H1 (cell line): ENCODE measurements at regions not wholly inside any gene's neighbourhood (a gene's known extent, or its start where the extent isn't known, plus 50 kb on each side); places are given as distances from the start of the nearest gene placed in this dataset.

Source experiments
- CTCF ChIA-PET: fragments of 300-600 bp; sonication (Branson Sonifier 250); formaldehyde crosslinking; loops from one replicate; lab custom pipeline; 2021; ENCODE audit not compliant: partially characterized antibody; lab: Charles Lee
- POLR2A ChIA-PET: fragments of 300-600 bp; sonication (Branson Sonifier 250); formaldehyde crosslinking; loops from one replicate; lab custom pipeline; 2021; ENCODE audit warnings: inconsistent platforms; ENCODE audit not compliant: partially characterized antibody; lab: Charles Lee
- DNase-seq, 2 experiments: peaks; one replicate each; pipeline versions ENCODE4 v3.0.0 to v3.0.0-alpha.2; 2010 to 2022; ENCODE audit warnings: low spot score in 2 of 2, low read depth in 1 of 2, mixed read lengths in 1 of 2
- FAIRE-seq: peaks from 2 replicates; lab custom pipeline; 2011; peaks lifted over from hg19 to GRCh38; lab: Jason Lieb, UNC
- H2AFZ ChIP-seq: 2 replicates; pipeline ENCODE4 v1.8.1; 2012; ENCODE audit warnings: low read length, inconsistent platforms
- H2AK5ac ChIP-seq: 2 replicates; pipeline ENCODE4 v1.6.1; 2013; ENCODE audit warnings: low read depth, low read length
- H2BK120ac ChIP-seq: replicated peaks from 2 replicates; pipeline ENCODE3; 2013; ENCODE audit warnings: low read depth, low read length, inconsistent platforms
- H2BK12ac ChIP-seq: 2 replicates; pipeline ENCODE4 v1.6.1; 2013; ENCODE audit warnings: low read depth, low read length
- H2BK15ac ChIP-seq: 2 replicates; pipeline ENCODE4 v1.6.1; 2013; ENCODE audit warnings: low read length
- H2BK20ac ChIP-seq: 2 replicates; pipeline ENCODE4 v1.6.1; 2013; ENCODE audit warnings: low read length
- H2BK5ac ChIP-seq: 2 replicates; pipeline ENCODE4 v1.6.1; 2013; ENCODE audit warnings: low read depth, low read length
- H3K14ac ChIP-seq: 2 replicates; pipeline ENCODE4 v1.6.1; 2013; ENCODE audit warnings: inconsistent platforms; ENCODE audit not compliant: insufficient read length
- H3K18ac ChIP-seq: 2 replicates; pipeline ENCODE4 v1.6.1; 2013; ENCODE audit warnings: low read length; ENCODE audit errors: extremely low read depth
- H3K23ac ChIP-seq: 2 replicates; pipeline ENCODE4 v1.6.1; 2013; ENCODE audit warnings: inconsistent platforms; ENCODE audit not compliant: insufficient read length
- H3K23me2 ChIP-seq: 2 replicates; pipeline ENCODE4 v1.6.1; 2013; ENCODE audit warnings: low read depth, low read length
- H3K27ac ChIP-seq: 2 replicates; pipeline ENCODE4 v1.6.1; 2011; ENCODE audit warnings: low read depth, low read length, inconsistent platforms
- H3K27me3 ChIP-seq, 4 experiments: replicated peaks in 1 of 4; 1 replicate in 1 of 4; 2 replicates in 3 of 4; pipeline versions ENCODE4 v1.6.1 to v1.8.1; 2011 to 2013; ENCODE audit warnings: low read length in 3 of 4, mild to moderate bottlenecking in 3 of 4, inconsistent platforms in 2 of 4, mixed read lengths in 2 of 4, moderate library complexity in 1 of 4; ENCODE audit not compliant: control insufficient read depth in 3 of 4, insufficient read depth in 3 of 4; ENCODE audit errors: extremely low read depth in 1 of 4
- H3K36me3 ChIP-seq, 4 experiments: 2 replicates each; pipeline versions ENCODE4 v1.6.1 to v1.8.1; 2011 to 2013; ENCODE audit warnings: mild to moderate bottlenecking in 4 of 4, low read length in 3 of 4, moderate library complexity in 2 of 4, control low read depth in 1 of 4, inconsistent platforms in 1 of 4; ENCODE audit not compliant: insufficient read depth in 4 of 4, control insufficient read depth in 2 of 4
- H3K4ac ChIP-seq: replicated peaks from 2 replicates; pipeline ENCODE3; 2013; ENCODE audit warnings: low read length, low read depth, mixed read lengths, inconsistent platforms; ENCODE audit not compliant: insufficient read length
- H3K4me1 ChIP-seq, 4 experiments: replicated peaks in 1 of 4; 1 replicate in 1 of 4; 2 replicates in 3 of 4; pipeline versions ENCODE4 v1.6.1 to v1.8.1; 2011 to 2013; ENCODE audit warnings: low read length in 3 of 4, inconsistent platforms in 2 of 4, mixed read lengths in 1 of 4; ENCODE audit not compliant: insufficient read depth in 4 of 4, control insufficient read depth in 3 of 4
- H3K4me2 ChIP-seq, 2 experiments: 2 replicates each; pipeline versions ENCODE4 v1.6.1 to v1.8.1; 2011 to 2013; ENCODE audit warnings: low read depth in 2 of 2, low read length in 2 of 2, control low read depth in 1 of 2, inconsistent platforms in 1 of 2, mild to moderate bottlenecking in 1 of 2; ENCODE audit not compliant: insufficient read depth in 1 of 2
- H3K4me3 ChIP-seq, 4 experiments: fragments of 200-600, 300-600 bp in 1 of 4; sonication (generic), shearing (Covaris generic), sonication (Bioruptor Twin) in 1 of 4; 2 replicates each; pipeline versions ENCODE4 v1.5.1 to v1.8.1; 2011 to 2016; ENCODE audit warnings: low read length in 4 of 4, low read depth in 3 of 4, control low read depth in 2 of 4, inconsistent platforms in 2 of 4, mild to moderate bottlenecking in 2 of 4, mixed read lengths in 1 of 4, moderate library complexity in 1 of 4; ENCODE audit not compliant: insufficient read depth in 2 of 4; ENCODE audit errors: extremely low read depth in 1 of 4
- H3K56ac ChIP-seq: replicated peaks from 2 replicates; pipeline ENCODE3; 2013; ENCODE audit warnings: low read depth, mild to moderate bottlenecking, mixed read lengths, low read length, inconsistent platforms; ENCODE audit not compliant: insufficient read length
- H3K79me1 ChIP-seq: 2 replicates; pipeline ENCODE4 v1.6.1; 2013; ENCODE audit warnings: low read depth, low read length, control low read depth
- H3K79me2 ChIP-seq, 2 experiments: 2 replicates each; pipeline versions ENCODE4 v1.6.1 to v1.8.1; 2012 to 2013; ENCODE audit warnings: low read length in 2 of 2, mild to moderate bottlenecking in 2 of 2, inconsistent platforms in 1 of 2; ENCODE audit not compliant: insufficient read depth in 2 of 2, control insufficient read depth in 1 of 2
- H3K9ac ChIP-seq, 4 experiments: replicated peaks in 1 of 4; 1 replicate in 1 of 4; 2 replicates in 3 of 4; pipeline versions ENCODE4 v1.6.1 to v1.8.1; 2011 to 2013; ENCODE audit warnings: low read depth in 3 of 4, low read length in 3 of 4, control low read depth in 2 of 4, mild to moderate bottlenecking in 2 of 4, moderate library complexity in 2 of 4, inconsistent platforms in 1 of 4; ENCODE audit errors: extremely low read depth in 1 of 4
- H3K9me3 ChIP-seq, 2 experiments: 2 replicates each; pipeline versions ENCODE4 v1.6.1 to v1.8.1; 2012 to 2013; ENCODE audit warnings: mild to moderate bottlenecking in 2 of 2, moderate library complexity in 2 of 2, control low read depth in 1 of 2, inconsistent platforms in 1 of 2, low read depth in 1 of 2, low read length in 1 of 2, mixed read lengths in 1 of 2; ENCODE audit not compliant: insufficient read depth in 2 of 2
- H4K20me1 ChIP-seq, 2 experiments: replicated peaks in 1 of 2; 2 replicates each; pipeline versions ENCODE3 to v1.8.1; 2011 to 2013; ENCODE audit warnings: inconsistent platforms in 2 of 2, low read length in 2 of 2, mild to moderate bottlenecking in 1 of 2; ENCODE audit not compliant: insufficient read depth in 2 of 2, control insufficient read depth in 1 of 2
- H4K5ac ChIP-seq: 2 replicates; pipeline ENCODE4 v1.6.1; 2013; ENCODE audit warnings: low read length, low read depth, mixed read lengths, inconsistent platforms; ENCODE audit not compliant: insufficient read length
- H4K8ac ChIP-seq: 2 replicates; pipeline ENCODE4 v1.8.0; 2013; ENCODE audit warnings: mild to moderate bottlenecking, moderate library complexity, low read length, inconsistent platforms; ENCODE audit not compliant: insufficient read depth; ENCODE audit errors: extremely low read depth
- H4K91ac ChIP-seq: replicated peaks from 2 replicates; pipeline ENCODE3; 2013; ENCODE audit warnings: low read length, mixed read lengths, inconsistent platforms; ENCODE audit not compliant: insufficient read length
- JUN ChIP-seq: IDR thresholded peaks from 2 replicates; pipeline ENCODE4 v1.6.1; 2011; ENCODE audit warnings: low read depth, mild to moderate bottlenecking, improper control_type of control experiment, low read length
- NANOG ChIP-seq: IDR thresholded peaks from 2 replicates; pipeline ENCODE4 v1.6.1; 2011; ENCODE audit warnings: low read length, low read depth, mild to moderate bottlenecking, inconsistent platforms; ENCODE audit not compliant: insufficient read depth, poor library complexity, severe bottlenecking
- RNF2 ChIP-seq: fragments of 200-900, 300-1000 bp; sonication (generic); IDR thresholded peaks from 2 replicates; pipeline ENCODE4 v1.7.1; 2016; ENCODE audit warnings: borderline replicate concordance, low read depth, mild to moderate bottlenecking, antibody characterized with exemption, low read length; ENCODE audit not compliant: poor library complexity, severe bottlenecking; ENCODE audit errors: missing control alignments
- SAP30 ChIP-seq: fragments of 300-600 bp; sonication (generic); IDR thresholded peaks from 2 replicates; pipeline ENCODE4 v1.7.1; 2012; ENCODE audit warnings: low read length, moderate library complexity, mild to moderate bottlenecking, inconsistent platforms; ENCODE audit not compliant: insufficient read depth, insufficient replicate concordance
- SRF ChIP-seq: IDR thresholded peaks from 2 replicates; pipeline ENCODE4 v1.6.1; 2011; ENCODE audit warnings: mild to moderate bottlenecking, low read depth, low read length, moderate library complexity
- TAF7 ChIP-seq: optimal IDR thresholded peaks from 2 replicates; pipeline ENCODE3; 2011; ENCODE audit warnings: low read depth, mild to moderate bottlenecking, inconsistent platforms, low read length, moderate library complexity, borderline replicate concordance
- WGBS, 2 experiments: shearing (Covaris generic) in 1 of 2; methylation state at CpG; one replicate each; pipeline versions ENCODE4 v1.1.6 to v1.1.7; 2013 to 2015; ENCODE audit warnings: low lambda C conversion rate in 2 of 2, mixed read lengths in 2 of 2, inconsistent platforms in 1 of 2, low coverage in 1 of 2, missing lambda C conversion rate in 1 of 2; ENCODE audit not compliant: insufficient replicate concordance in 2 of 2, insufficient coverage in 1 of 2, insufficient read length in 1 of 2; ENCODE audit errors: extremely low coverage in 1 of 2, missing lambda C conversion rate in 1 of 2; 5-methylcytosine and 5-hydroxymethylcytosine counted together
- TF ChIP-seq, protein P1 (sequence below): IDR thresholded peaks from 2 replicates; pipeline ENCODE4 v1.6.1; 2012; ENCODE audit warnings: inconsistent platforms
- TF ChIP-seq, protein P2 (sequence below): IDR thresholded peaks from 2 replicates; pipeline ENCODE4 v1.6.1; 2011; ENCODE audit warnings: low read depth, mild to moderate bottlenecking, low read length; ENCODE audit not compliant: insufficient read depth
- TF ChIP-seq, protein P3 (sequence below): IDR thresholded peaks from 2 replicates; pipeline ENCODE4 v1.6.1; 2011; ENCODE audit warnings: low read length, improper control_type of control experiment

DNA sequence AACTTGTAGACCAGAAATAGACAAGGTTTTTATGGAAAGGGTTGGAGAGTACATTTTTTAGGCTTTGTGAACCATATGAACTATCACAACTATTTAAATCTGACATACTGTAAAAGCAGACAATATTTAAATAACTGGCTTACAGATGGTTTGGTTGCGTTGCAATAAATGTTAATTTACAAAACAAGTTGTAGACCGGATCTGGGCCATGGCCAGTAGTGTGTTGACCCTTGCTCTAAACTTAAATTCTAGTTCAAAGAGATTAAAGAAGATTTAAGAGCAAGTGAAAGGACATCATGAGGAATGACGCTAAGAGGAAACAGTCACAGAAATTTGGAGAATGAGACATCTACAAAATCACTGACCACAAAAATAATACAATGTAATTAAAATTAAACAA, 652.7 kb downstream of the DCDC2C start:
- Histone ChIP-seq H3K56ac (no peak overlapping the region), H3K27ac (no peak overlapping the region), H4K8ac (no peak overlapping the region), H3K14ac (no peak overlapping the region), H3K27me3 (no peaks in the 10 kb centered on the region), H3K79me2 (no peaks in the 10 kb centered on the region), H3K23me2 (no peaks in the 10 kb centered on the region), H3K4me3 (no peak overlapping the region), H3K36me3 (no peaks in the 10 kb centered on the region; a peak in 2 of 8 replicates), H3K4ac (no peak overlapping the region), H2AFZ (no peak overlapping the region), H2AK5ac (no peak overlapping the region), H3K79me1 (no peaks in the 10 kb centered on the region), H3K4me1 (no peaks in the 10 kb centered on the region), H2BK15ac (no peak overlapping the region), H3K4me2 (no peak overlapping the region), H2BK12ac (no peak overlapping the region), H3K23ac (no peak overlapping the region), H4K5ac (no peak overlapping the region), H4K20me1 (no peaks in the 10 kb centered on the region), H2BK120ac (no peak overlapping the region), H2BK5ac (no peak overlapping the region), H3K9ac (no peak overlapping the region), H3K18ac (no peak overlapping the region), H2BK20ac (no peak overlapping the region), H3K9me3 (peaks cover 4% of the 10 kb centered on the region in 2 experiments; a peak in 1 of 4 replicates), H4K91ac (no peak overlapping the region)
- CTCF ChIA-PET, result interaction anchor here (1.2 kb wide), 1 partner anchor 359 kb away, joined by 3 read pairs; no protein-coding TSS in a partner anchor
- DNase-seq, result no peak
- FAIRE-seq, result no peak
- POLR2A ChIA-PET, result no interaction called here
- WGBS, 2 experiments, result 89% methylated on average over 3 of the region's 3 CpGs; no CpG with 5 or more reads in 1 of the 2 experiments
- TF ChIP-seq, protein P1, sequence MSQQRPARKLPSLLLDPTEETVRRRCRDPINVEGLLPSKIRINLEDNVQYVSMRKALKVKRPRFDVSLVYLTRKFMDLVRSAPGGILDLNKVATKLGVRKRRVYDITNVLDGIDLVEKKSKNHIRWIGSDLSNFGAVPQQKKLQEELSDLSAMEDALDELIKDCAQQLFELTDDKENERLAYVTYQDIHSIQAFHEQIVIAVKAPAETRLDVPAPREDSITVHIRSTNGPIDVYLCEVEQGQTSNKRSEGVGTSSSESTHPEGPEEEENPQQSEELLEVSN, result no peak
- TF ChIP-seq TAF7 (no peak), RNF2 (no peak), NANOG (no peak), SAP30 (no peak), SRF (no peak), JUN (no peak)
- TF ChIP-seq, protein P2, sequence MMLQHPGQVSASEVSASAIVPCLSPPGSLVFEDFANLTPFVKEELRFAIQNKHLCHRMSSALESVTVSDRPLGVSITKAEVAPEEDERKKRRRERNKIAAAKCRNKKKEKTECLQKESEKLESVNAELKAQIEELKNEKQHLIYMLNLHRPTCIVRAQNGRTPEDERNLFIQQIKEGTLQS, result no peak
- TF ChIP-seq, protein P3, sequence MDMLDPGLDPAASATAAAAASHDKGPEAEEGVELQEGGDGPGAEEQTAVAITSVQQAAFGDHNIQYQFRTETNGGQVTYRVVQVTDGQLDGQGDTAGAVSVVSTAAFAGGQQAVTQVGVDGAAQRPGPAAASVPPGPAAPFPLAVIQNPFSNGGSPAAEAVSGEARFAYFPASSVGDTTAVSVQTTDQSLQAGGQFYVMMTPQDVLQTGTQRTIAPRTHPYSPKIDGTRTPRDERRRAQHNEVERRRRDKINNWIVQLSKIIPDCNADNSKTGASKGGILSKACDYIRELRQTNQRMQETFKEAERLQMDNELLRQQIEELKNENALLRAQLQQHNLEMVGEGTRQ, result no peak
